Cardiac septum (tissue), 1 donor: ENCODE measurements at regions not wholly inside any gene's neighbourhood (a gene's known extent, or its start where the extent isn't known, plus 50 kb on each side); places are given as distances from the start of the nearest gene placed in this dataset. TPM values are rescaled to one million over a fixed set of nuclear protein-coding genes. Genes with fewer than 3 reads are reported as not detected.
"Not testable (repeated sequence)": the region's sequence is repeated elsewhere in the genome, so short reads cannot be mapped to it uniquely, and the experiment has no call there.

Experiments used
- DNase-seq: peaks from one replicate; pipeline ENCODE4 v3.0.0-alpha.2; 2020; ENCODE audit warnings: low spot score
- intact Hi-C: fragments of 100-400 bp; cut with DNase I; formaldehyde crosslinking; loops from one replicate; pipeline ENCODE4 v1.14.0; 2022
- microRNA-seq: library from miRNA; unstranded; fragments of <30 nt; microRNA quantifications from one replicate; pipeline ENCODE4 v1.2.0, GENCODE V29; 2020
- donor health status: DM: no; HTN: no; CAD: no.

GRCh38 chr2:58319481-58319880 lies 78.4 kb upstream of the FANCL start:
- intact Hi-C loops = no loop called here
- no peak for DNase-seq

- intact Hi-C loops, DNase-seq: not testable (repeated sequence)
Observed at GRCh38 chr2:58318949-58319348, 77.8 kb upstream of the FANCL start.

- DNase-seq = no peak
- intact Hi-C loops = no loop called here
Observed at GRCh38 chr2:58313926-58314325, 72.8 kb upstream of the FANCL start.

GRCh38 chr2:58308435-58308834 lies 67.3 kb upstream of the FANCL start:
- intact Hi-C loops = no loop called here
- no peak for DNase-seq

- intact Hi-C loops = no loop called here
- no peak for DNase-seq
Observed at GRCh38 chr2:58304843-58305242, 63.7 kb upstream of the FANCL start.

GRCh38 chr2:58299123-58299522 lies 58.0 kb upstream of the FANCL start:
- intact Hi-C loops = no loop called here
- no peak for DNase-seq

GRCh38 chr2:58293056-58293455 lies 51.9 kb upstream of the FANCL start:
- no peak for DNase-seq
- intact Hi-C loops = no loop called here

- DNase-seq = no peak
- intact Hi-C loops = no loop called here
Observed at GRCh38 chr2:58291726-58292438, 50.8 kb upstream of the FANCL start.

Small RNA genes in the stretch of these regions (microRNA-seq; reads per million reads assigned to microRNA genes)
- not detected for gene MIR4432
